ENCODE measurements at regions not wholly inside any gene's neighbourhood (a gene's known extent, or its start where the extent isn't known, plus 50 kb on each side); places are given as distances from the start of the nearest gene placed in this dataset.

- WGBS, 2 donors, result 43 to 97% methylated on average over 1 of the region's 1 CpG
- no peak for TF ChIP-seq CTCF (IDR thresholded peaks at IDR 0.05)
- no peak overlapping the region for H3K4me3 ChIP-seq
- FAIRE-seq (no peak), DNase-seq (no peak), ATAC-seq (no peak)
- intact Hi-C loops (cut with DNase I), result no loop called here
- H3K9me3 ChIP-seq, result no peaks in the 10 kb centered on the region
- no peaks in the 10 kb centered on the region for H3K36me3 ChIP-seq
- H3K4me1 ChIP-seq, result no peaks in the 10 kb centered on the region
- H3K27ac ChIP-seq, result no peak overlapping the region
- H3K27me3 ChIP-seq, result no peaks in the 10 kb centered on the region
These were observed 484.6 kb downstream of the GALC start for GRCh38 chr14:87508333-87508732.

GRCh38 chr14:87503711-87504110, 489.3 kb downstream of the GALC start:
- TF ChIP-seq CTCF (IDR thresholded peaks at IDR 0.05), result no peak
- H3K36me3 ChIP-seq, result no peaks in the 10 kb centered on the region
- H3K4me3 ChIP-seq, result no peak overlapping the region
- no peak for ATAC-seq
- H3K27me3 ChIP-seq, result no peaks in the 10 kb centered on the region
- no peaks in the 10 kb centered on the region for H3K4me1 ChIP-seq
- 71 to 78% methylated on average over 3 of the region's 3 CpGs for WGBS, 2 donors
- no peak for DNase-seq
- no peak overlapping the region for H3K27ac ChIP-seq
- FAIRE-seq, result no peak
- intact Hi-C loops (cut with DNase I), result no loop called here
- no peaks in the 10 kb centered on the region for H3K9me3 ChIP-seq

- H3K36me3 ChIP-seq, result no peaks in the 10 kb centered on the region
- no peak for DNase-seq
- H3K27ac ChIP-seq, result no peak overlapping the region
- H3K4me3 ChIP-seq, result no peak overlapping the region
- no peak for ATAC-seq
- no peaks in the 10 kb centered on the region for H3K27me3 ChIP-seq
- intact Hi-C loops (cut with DNase I), result no loop called here
- 66 to 80% methylated on average over 3 of the region's 3 CpGs for WGBS, 2 donors
- no peak for TF ChIP-seq CTCF (IDR thresholded peaks at IDR 0.05)
- no peaks in the 10 kb centered on the region for H3K9me3 ChIP-seq
- H3K4me1 ChIP-seq, result no peaks in the 10 kb centered on the region
- FAIRE-seq, result no peak
These were observed 495.7 kb downstream of the GALC start for GRCh38 chr14:87497301-87497700.

GRCh38 chr14:87494010-87494409, 499.0 kb downstream of the GALC start:
- no peak overlapping the region for H3K27ac ChIP-seq
- intact Hi-C loops (cut with DNase I), result no loop called here
- no peak for TF ChIP-seq CTCF (IDR thresholded peaks at IDR 0.05)
- H3K9me3 ChIP-seq, result no peaks in the 10 kb centered on the region
- FAIRE-seq, result no peak
- no peak for DNase-seq
- H3K4me1 ChIP-seq, result no peaks in the 10 kb centered on the region
- ATAC-seq, result no peak
- H3K27me3 ChIP-seq, result no peaks in the 10 kb centered on the region
- no peak overlapping the region for H3K4me3 ChIP-seq
- no peaks in the 10 kb centered on the region for H3K36me3 ChIP-seq

GRCh38 chr14:87492561-87492960, 500.4 kb downstream of the GALC start:
- WGBS, 2 donors, result 54 to 61% methylated on average over 2 of the region's 2 CpGs
- H3K9me3 ChIP-seq, result no peaks in the 10 kb centered on the region
- no peak overlapping the region for H3K27ac ChIP-seq
- ATAC-seq (no peak), FAIRE-seq (no peak), DNase-seq (no peak)
- peaks cover 0 to 2% (median 0%) of the 10 kb centered on the region in 3 donors for H3K4me1 ChIP-seq
- no peaks in the 10 kb centered on the region for H3K36me3 ChIP-seq
- H3K4me3 ChIP-seq, result no peak overlapping the region
- TF ChIP-seq CTCF (IDR thresholded peaks at IDR 0.05), result no peak
- no peaks in the 10 kb centered on the region for H3K27me3 ChIP-seq
- intact Hi-C loops (cut with DNase I), result no loop called here
